Suppressor macrophage (primary cell): ENCODE measurements at regions not wholly inside any gene's neighbourhood (a gene's known extent, or its start where the extent isn't known, plus 50 kb on each side); places are given as distances from the start of the nearest gene placed in this dataset.

Experiments used
- DNase-seq, 4 experiments: peaks; one replicate each; pipeline ENCODE4 v3.0.0-alpha.2; 2020 to 2022

- no peak for DNase-seq
These were observed 861.0 kb downstream of the USP25 start for GRCh38 chr21:16590641-16591292.

- DNase-seq: no peak
These were observed 862.6 kb downstream of the USP25 start for GRCh38 chr21:16592381-16592780.

GRCh38 chr21:16594191-16594590 lies 864.4 kb downstream of the USP25 start:
- no peak for DNase-seq

GRCh38 chr21:16596369-16596768 lies 866.6 kb downstream of the USP25 start:
- DNase-seq: no peak

- DNase-seq: no peak
These were observed 868.0 kb downstream of the USP25 start for GRCh38 chr21:16597753-16598152.

- DNase-seq: no peak
These were observed 875.8 kb downstream of the USP25 start for GRCh38 chr21:16605597-16605996.

- no peak for DNase-seq
These were observed 876.5 kb downstream of the USP25 start for GRCh38 chr21:16606271-16606670.

GRCh38 chr21:16608209-16608830 lies 878.5 kb downstream of the USP25 start:
- no peak for DNase-seq

GRCh38 chr21:16619281-16619680 lies 889.5 kb downstream of the USP25 start:
- no peak for DNase-seq

- DNase-seq: no peak
These were observed 891.1 kb downstream of the USP25 start for GRCh38 chr21:16620786-16621320.

GRCh38 chr21:16624479-16625118 lies 888.2 kb upstream of the CXADR start:
- DNase-seq: no peak

GRCh38 chr21:16625491-16625890 lies 887.4 kb upstream of the CXADR start:
- DNase-seq: no peak

- no peak for DNase-seq
These were observed 878.9 kb upstream of the CXADR start for GRCh38 chr21:16633831-16634459.

GRCh38 chr21:16634515-16634914 lies 878.3 kb upstream of the CXADR start:
- DNase-seq: no peak

- no peak for DNase-seq
These were observed 872.4 kb upstream of the CXADR start for GRCh38 chr21:16640297-16641027.

GRCh38 chr21:16642353-16642752 lies 870.5 kb upstream of the CXADR start:
- no peak for DNase-seq

GRCh38 chr21:16644685-16645084 lies 868.2 kb upstream of the CXADR start:
- no peak for DNase-seq

GRCh38 chr21:16650714-16651366 lies 862.0 kb upstream of the CXADR start:
- no peak for DNase-seq

GRCh38 chr21:16651956-16652355 lies 860.9 kb upstream of the CXADR start:
- no peak for DNase-seq

GRCh38 chr21:16663436-16663835 lies 849.4 kb upstream of the CXADR start:
- no peak for DNase-seq

GRCh38 chr21:16667395-16667794 lies 845.4 kb upstream of the CXADR start:
- DNase-seq: no peak

GRCh38 chr21:16674949-16675348 lies 837.9 kb upstream of the CXADR start:
- no peak for DNase-seq
